ENCODE measurements at regions not wholly inside any gene's neighbourhood (a gene's known extent, or its start where the extent isn't known, plus 50 kb on each side); places are given as distances from the start of the nearest gene placed in this dataset.
"Not testable (repeated sequence)": the region's sequence is repeated elsewhere in the genome, so short reads cannot be mapped to it uniquely, and the experiment has no call there.

DNA sequence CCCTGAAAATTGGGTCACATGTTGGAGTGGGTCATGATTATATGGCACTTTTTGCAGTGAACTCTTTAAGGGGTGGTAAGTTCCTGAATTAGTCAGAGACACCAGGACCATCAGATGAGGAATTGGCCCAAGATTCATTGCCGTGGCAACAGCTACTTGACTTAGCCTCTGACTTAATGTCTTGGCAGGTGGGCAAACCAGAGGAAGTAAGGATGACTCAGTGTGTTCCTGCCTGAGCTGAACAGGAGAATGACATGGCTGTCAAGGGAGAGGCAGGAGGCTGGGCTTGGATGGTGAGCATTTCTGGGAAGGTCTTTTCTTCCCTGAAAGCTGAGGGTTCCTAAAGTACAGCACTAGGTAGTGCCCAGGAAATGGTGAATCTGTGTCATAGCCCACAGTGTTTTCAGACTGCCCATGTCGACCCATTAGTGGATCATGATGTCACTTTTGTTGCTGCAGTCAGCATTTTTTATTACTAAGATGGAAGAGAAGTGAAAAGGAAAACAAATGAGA, 170.1 kb upstream of the PWP1 start:
- no peak overlapping the region for H3K4me3 Mint-ChIP-seq
- peaks cover 18% of the 10 kb centered on the region for H3K9me3 Mint-ChIP-seq
- H3K36me3 Mint-ChIP-seq (ENCODE audit: low read depth), result no peaks in the 10 kb centered on the region; the same call in 1 of the 2 replicates
- H3K27ac Mint-ChIP-seq, result peak overlapping the region; percentile 68
- H3K27me3 Mint-ChIP-seq (ENCODE audit: insufficient read depth), result peaks cover 2% of the 10 kb centered on the region; the same call in 1 of the 2 replicates
- peaks cover 12% of the 10 kb centered on the region for H3K4me1 Mint-ChIP-seq (ENCODE audit: low read depth)
- DNase-seq, result peak; percentile 59
- TF ChIP-seq, protein P1, sequence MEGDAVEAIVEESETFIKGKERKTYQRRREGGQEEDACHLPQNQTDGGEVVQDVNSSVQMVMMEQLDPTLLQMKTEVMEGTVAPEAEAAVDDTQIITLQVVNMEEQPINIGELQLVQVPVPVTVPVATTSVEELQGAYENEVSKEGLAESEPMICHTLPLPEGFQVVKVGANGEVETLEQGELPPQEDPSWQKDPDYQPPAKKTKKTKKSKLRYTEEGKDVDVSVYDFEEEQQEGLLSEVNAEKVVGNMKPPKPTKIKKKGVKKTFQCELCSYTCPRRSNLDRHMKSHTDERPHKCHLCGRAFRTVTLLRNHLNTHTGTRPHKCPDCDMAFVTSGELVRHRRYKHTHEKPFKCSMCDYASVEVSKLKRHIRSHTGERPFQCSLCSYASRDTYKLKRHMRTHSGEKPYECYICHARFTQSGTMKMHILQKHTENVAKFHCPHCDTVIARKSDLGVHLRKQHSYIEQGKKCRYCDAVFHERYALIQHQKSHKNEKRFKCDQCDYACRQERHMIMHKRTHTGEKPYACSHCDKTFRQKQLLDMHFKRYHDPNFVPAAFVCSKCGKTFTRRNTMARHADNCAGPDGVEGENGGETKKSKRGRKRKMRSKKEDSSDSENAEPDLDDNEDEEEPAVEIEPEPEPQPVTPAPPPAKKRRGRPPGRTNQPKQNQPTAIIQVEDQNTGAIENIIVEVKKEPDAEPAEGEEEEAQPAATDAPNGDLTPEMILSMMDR (IDR thresholded peaks at IDR 0.05), result no peak

DNA sequence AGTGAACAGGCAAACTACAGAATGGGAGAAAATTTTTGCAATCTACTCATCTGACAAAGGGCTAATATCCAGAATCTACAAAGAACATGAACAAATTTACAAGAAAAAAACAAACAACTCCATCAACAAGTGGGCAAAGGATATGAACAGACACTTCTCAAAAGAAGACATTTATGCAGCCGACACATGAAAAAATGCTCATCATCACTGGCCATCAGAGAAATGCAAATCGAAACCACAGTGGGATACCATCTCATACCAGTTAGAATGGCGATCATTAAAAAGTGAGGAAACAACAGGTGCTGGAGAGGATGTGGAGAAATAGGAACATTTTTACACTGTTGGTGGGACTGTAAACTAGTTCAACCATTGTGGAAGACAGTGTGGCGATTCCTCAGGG, 167.8 kb upstream of the PWP1 start:
- DNase-seq; H3K36me3 Mint-ChIP-seq (ENCODE audit: low read depth); H3K4me3 Mint-ChIP-seq; H3K27me3 Mint-ChIP-seq (ENCODE audit: insufficient read depth); H3K27ac Mint-ChIP-seq: not testable (repeated sequence)
- Mint-ChIP-seq H3K4me1 (ENCODE audit: low read depth) (peaks cover 12% of the 10 kb centered on the region), H3K9me3 (peaks cover 22% of the 10 kb centered on the region)

DNA sequence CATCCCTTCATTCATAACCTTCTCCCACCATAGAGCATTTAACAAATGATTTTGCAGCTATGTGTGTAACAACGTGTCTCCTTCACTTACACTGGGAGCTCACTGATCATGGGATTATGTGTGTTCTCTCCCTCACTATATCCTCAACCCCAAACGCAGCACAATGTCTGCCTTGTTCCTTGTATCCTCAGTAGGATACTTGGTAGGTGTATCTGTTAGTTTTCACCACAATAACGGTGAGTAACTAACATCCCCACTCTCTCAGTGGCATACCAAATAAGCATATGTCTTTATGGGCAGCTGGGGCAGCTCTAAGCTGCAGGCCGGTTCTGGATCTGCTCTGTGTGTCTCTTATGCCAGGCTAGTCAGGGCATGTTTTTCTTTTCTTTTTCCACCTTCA, 166.7 kb upstream of the PWP1 start:
- Mint-ChIP-seq H3K36me3 (ENCODE audit: low read depth) (no peaks in the 10 kb centered on the region), H3K4me3 (no peak overlapping the region), H3K27me3 (ENCODE audit: insufficient read depth) (peaks cover 2% of the 10 kb centered on the region; the same call in 1 of the 2 replicates), H3K4me1 (ENCODE audit: low read depth) (peaks cover 12% of the 10 kb centered on the region), H3K27ac (no peak overlapping the region), H3K9me3 (peaks cover 16% of the 10 kb centered on the region; the same call in 1 of the 2 replicates)
- TF ChIP-seq, protein P1 (IDR thresholded peaks at IDR 0.05), result no peak
- DNase-seq, result no peak

DNA sequence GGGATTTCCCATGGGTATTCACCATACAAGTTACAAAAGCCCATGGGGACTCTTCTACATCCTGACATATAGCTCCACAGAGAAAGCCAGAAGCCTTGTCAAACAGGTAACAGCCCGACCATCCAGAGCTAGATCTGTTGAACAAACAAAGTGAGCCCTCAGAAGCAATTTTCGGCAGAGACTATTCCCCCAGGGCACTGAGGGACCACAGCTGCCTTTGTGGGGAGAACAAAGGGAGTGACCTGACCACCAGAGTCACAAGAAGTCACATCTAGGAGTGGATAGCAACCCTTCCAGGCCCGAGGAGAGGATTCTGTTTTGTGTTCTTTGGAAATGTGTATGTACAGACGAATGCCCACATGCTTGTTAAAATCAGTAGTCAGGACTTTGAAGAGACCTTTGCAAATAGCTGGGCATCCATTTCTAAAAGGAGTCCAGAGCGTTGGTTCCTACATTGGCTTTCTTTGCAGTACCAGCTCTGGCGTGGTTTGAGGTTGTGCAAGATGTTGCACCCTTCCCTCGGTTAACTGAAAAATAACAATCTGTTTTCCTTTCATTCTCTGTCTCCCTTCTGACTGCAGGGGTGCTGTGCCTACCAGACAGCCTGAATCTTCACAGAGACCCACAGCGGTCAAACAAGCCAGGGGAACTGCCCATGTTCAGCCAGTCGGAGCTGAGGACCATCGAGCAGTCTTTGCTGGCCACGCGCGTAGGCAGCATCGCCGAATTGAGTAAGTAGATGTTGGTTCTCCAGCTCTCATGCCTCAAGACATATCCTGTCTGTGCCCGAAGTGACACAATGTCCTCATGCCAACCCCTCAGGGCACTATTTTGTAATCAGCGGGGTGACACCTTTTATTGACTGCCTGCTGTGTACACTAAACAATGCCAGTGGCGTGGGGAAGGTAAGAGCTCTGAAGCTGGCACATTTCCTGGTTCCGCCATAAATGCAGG, 165.4 kb upstream of the PWP1 start:
- Mint-ChIP-seq H3K27ac (no peak overlapping the region), H3K4me3 (no peak overlapping the region), H3K27me3 (ENCODE audit: insufficient read depth) (peaks cover 2% of the 10 kb centered on the region; the same call in 1 of the 2 replicates), H3K36me3 (ENCODE audit: low read depth) (no peaks in the 10 kb centered on the region), H3K4me1 (ENCODE audit: low read depth) (peaks cover 7% of the 10 kb centered on the region), H3K9me3 (peaks cover 16% of the 10 kb centered on the region; the same call in 1 of the 2 replicates)
- TF ChIP-seq, protein P1 (IDR thresholded peaks at IDR 0.05), result no peak
- DNase-seq, result no peak

DNA sequence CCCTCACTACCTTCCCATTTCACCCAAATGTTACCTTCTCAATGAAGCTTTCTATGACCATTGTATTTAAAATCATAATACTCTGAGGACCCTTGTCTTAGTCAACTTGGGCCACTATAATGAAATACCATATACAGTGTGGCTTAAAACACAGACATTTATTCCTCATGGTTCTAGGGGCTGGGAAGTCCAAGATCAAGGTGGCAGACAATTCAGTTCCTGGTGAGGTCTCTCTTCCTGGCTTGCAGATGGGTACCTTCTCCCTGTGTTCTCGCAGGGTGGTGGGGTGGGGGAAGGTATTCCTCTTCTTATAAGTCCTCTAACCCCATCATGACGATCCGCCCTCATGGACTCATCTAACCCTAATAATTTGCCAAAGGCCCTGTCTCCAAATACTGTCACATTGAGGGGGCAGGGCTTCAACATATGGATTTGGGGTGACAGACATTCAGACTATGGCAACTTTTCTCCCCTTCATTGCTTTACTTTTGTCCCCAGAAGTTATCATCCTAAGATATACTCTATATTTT, 163.7 kb upstream of the PWP1 start:
- Mint-ChIP-seq H3K27ac (no peak overlapping the region), H3K36me3 (ENCODE audit: low read depth) (no peaks in the 10 kb centered on the region), H3K4me3 (no peak overlapping the region), H3K4me1 (ENCODE audit: low read depth) (no peaks in the 10 kb centered on the region), H3K9me3 (peaks cover 18% of the 10 kb centered on the region; the same call in 1 of the 2 replicates), H3K27me3 (ENCODE audit: insufficient read depth) (peaks cover 2% of the 10 kb centered on the region; the same call in 1 of the 2 replicates)
- TF ChIP-seq, protein P1 (IDR thresholded peaks at IDR 0.05), result no peak
- DNase-seq, result no peak
